Activated T-cell treated with anti-CD3 and anti-CD28 coated beads for 24 hours (primary cell): ENCODE measurements at regions not wholly inside any gene's neighbourhood (a gene's known extent, or its start where the extent isn't known, plus 50 kb on each side); places are given as distances from the start of the nearest gene placed in this dataset.
"Not testable (repeated sequence)": the region's sequence is repeated elsewhere in the genome, so short reads cannot be mapped to it uniquely, and the experiment has no call there.

ENCODE experiments used
- DNase-seq: peaks from one replicate; pipeline ENCODE4 v3.0.0-alpha.2; 2020; ENCODE audit warnings: low read depth

- DNase-seq: not testable (repeated sequence)
Measured at GRCh38 chr7:149930374-149931068, 56.8 kb downstream of the ATP6V0E2 start.

- DNase-seq: not testable (repeated sequence)
Measured at GRCh38 chr7:149933776-149934175, 60.0 kb downstream of the ATP6V0E2 start.

GRCh38 chr7:149947346-149947745 is 73.6 kb downstream of the ATP6V0E2 start:
- DNase-seq: not testable (repeated sequence)

GRCh38 chr7:149948444-149948843 is 74.7 kb downstream of the ATP6V0E2 start:
- DNase-seq: not testable (repeated sequence)

- not testable (repeated sequence) for DNase-seq
Measured at GRCh38 chr7:149949863-149950577, 76.3 kb downstream of the ATP6V0E2 start.

GRCh38 chr7:149950578-149950924 is 76.8 kb downstream of the ATP6V0E2 start:
- not testable (repeated sequence) for DNase-seq

GRCh38 chr7:149951579-149951978 is 77.8 kb downstream of the ATP6V0E2 start:
- DNase-seq: not testable (repeated sequence)

- not testable (repeated sequence) for DNase-seq
Measured at GRCh38 chr7:149958880-149959279, 85.1 kb downstream of the ATP6V0E2 start.

GRCh38 chr7:149960863-149961262 is 87.1 kb downstream of the ATP6V0E2 start:
- DNase-seq: not testable (repeated sequence)

- DNase-seq: peak; percentile 17
Measured at GRCh38 chr7:149961878-149962277, 88.1 kb downstream of the ATP6V0E2 start.

GRCh38 chr7:149962685-149963319 is 89.0 kb downstream of the ATP6V0E2 start:
- DNase-seq: not testable (repeated sequence)

GRCh38 chr7:149963985-149964384 is 90.2 kb downstream of the ATP6V0E2 start:
- not testable (repeated sequence) for DNase-seq

- DNase-seq: not testable (repeated sequence)
Measured at GRCh38 chr7:149966444-149966843, 92.7 kb downstream of the ATP6V0E2 start.

GRCh38 chr7:149972977-149973376 is 99.2 kb downstream of the ATP6V0E2 start:
- not testable (repeated sequence) for DNase-seq

GRCh38 chr7:149973681-149974080 is 99.9 kb downstream of the ATP6V0E2 start:
- DNase-seq: not testable (repeated sequence)

GRCh38 chr7:149975608-149976007 is 101.8 kb downstream of the ATP6V0E2 start:
- not testable (repeated sequence) for DNase-seq

GRCh38 chr7:149978537-149978936 is 104.8 kb downstream of the ATP6V0E2 start:
- DNase-seq: not testable (repeated sequence)

GRCh38 chr7:149978944-149979343 is 105.2 kb downstream of the ATP6V0E2 start:
- not testable (repeated sequence) for DNase-seq

GRCh38 chr7:149982537-149983112 is 108.9 kb downstream of the ATP6V0E2 start:
- DNase-seq: not testable (repeated sequence)

GRCh38 chr7:149986866-149987265 is 113.1 kb downstream of the ATP6V0E2 start:
- DNase-seq: not testable (repeated sequence)

- not testable (repeated sequence) for DNase-seq
Measured at GRCh38 chr7:149991652-149992302, 118.0 kb downstream of the ATP6V0E2 start.

GRCh38 chr7:149992366-149992765 is 118.6 kb downstream of the ATP6V0E2 start:
- not testable (repeated sequence) for DNase-seq
